Osteoblast (primary cell): ENCODE measurements at regions not wholly inside any gene's neighbourhood (a gene's known extent, or its start where the extent isn't known, plus 50 kb on each side); places are given as distances from the start of the nearest gene placed in this dataset.

Source experiments
- DNase-seq: peaks from one replicate; pipeline ENCODE4 v3.0.0; 2011; ENCODE audit warnings: low spot score, mixed read lengths; ENCODE audit not compliant: insufficient read length; ENCODE audit errors: missing footprints
- H2AFZ ChIP-seq: 2 replicates; pipeline ENCODE4 v1.6.0; 2011; ENCODE audit warnings: mild to moderate bottlenecking, low read length
- H3K27ac ChIP-seq: 2 replicates; pipeline ENCODE4 v1.5.1; 2011; ENCODE audit warnings: mild to moderate bottlenecking, low read depth, low read length, moderate library complexity
- H3K27me3 ChIP-seq: 2 replicates; pipeline ENCODE4 v1.6.0; 2012; ENCODE audit warnings: mild to moderate bottlenecking, control low read depth, inconsistent platforms, low read length, moderate library complexity; ENCODE audit not compliant: insufficient read depth
- H3K36me3 ChIP-seq: 2 replicates; pipeline ENCODE4 v1.5.1; 2011; ENCODE audit warnings: mild to moderate bottlenecking, low read length, control low read depth, moderate library complexity; ENCODE audit not compliant: insufficient read depth
- H3K4me1 ChIP-seq: 2 replicates; pipeline ENCODE4 v1.5.1; 2011; ENCODE audit warnings: mild to moderate bottlenecking, low read length, control low read depth, moderate library complexity; ENCODE audit not compliant: insufficient read depth
- H3K4me2 ChIP-seq: 2 replicates; pipeline ENCODE4 v1.6.0; 2011; ENCODE audit warnings: mild to moderate bottlenecking, low read length; ENCODE audit not compliant: insufficient read depth
- H3K4me3 ChIP-seq: fragments of 200-600 bp; sonication (generic); 3 replicates; pipeline ENCODE4 v1.5.1; 2012; ENCODE audit warnings: mild to moderate bottlenecking, low read length, inconsistent platforms; ENCODE audit not compliant: insufficient read depth
- H3K79me2 ChIP-seq: 2 replicates; pipeline ENCODE4 v1.6.0; 2012; ENCODE audit warnings: mild to moderate bottlenecking, low read length, control low read depth, inconsistent platforms; ENCODE audit not compliant: insufficient read depth
- H3K9me3 ChIP-seq: 2 replicates; pipeline ENCODE4 v1.5.1; 2011; ENCODE audit warnings: low read depth, low read length, control low read depth
- H4K20me1 ChIP-seq: 2 replicates; pipeline ENCODE4 v1.6.0; 2012; ENCODE audit warnings: mild to moderate bottlenecking, low read length, control low read depth; ENCODE audit not compliant: insufficient read depth
- CTCF ChIP-seq: IDR thresholded peaks from 2 replicates; pipeline ENCODE4 v1.5.1; 2011; ENCODE audit warnings: mild to moderate bottlenecking, low read depth, low read length, moderate library complexity; ENCODE audit errors: extremely low read depth

- no peaks in the 10 kb centered on the region for H3K27me3 ChIP-seq
- no peak overlapping the region for H3K27ac ChIP-seq
- no peak overlapping the region for H3K4me3 ChIP-seq
- no peak for TF ChIP-seq CTCF
- no peaks in the 10 kb centered on the region for H3K79me2 ChIP-seq
- no peak overlapping the region for H3K4me2 ChIP-seq
- no peak overlapping the region for H2AFZ ChIP-seq
- H3K36me3 ChIP-seq: no peaks in the 10 kb centered on the region
- H3K4me1 ChIP-seq: no peaks in the 10 kb centered on the region
- H3K9me3 ChIP-seq: no peaks in the 10 kb centered on the region
- no peaks in the 10 kb centered on the region for H4K20me1 ChIP-seq
- DNase-seq: no peak
These were observed 953.5 kb upstream of the INTU start for GRCh38 chr4:126679303-126679702.

GRCh38 chr4:126682250-126682649 is 950.5 kb upstream of the INTU start:
- Histone ChIP-seq H4K20me1 (no peaks in the 10 kb centered on the region), H3K4me3 (no peak overlapping the region), H3K9me3 (no peaks in the 10 kb centered on the region), H3K36me3 (no peaks in the 10 kb centered on the region), H3K27ac (no peak overlapping the region), H2AFZ (no peak overlapping the region), H3K4me1 (no peaks in the 10 kb centered on the region), H3K4me2 (no peak overlapping the region), H3K27me3 (no peaks in the 10 kb centered on the region), H3K79me2 (no peaks in the 10 kb centered on the region)
- DNase-seq: no peak
- TF ChIP-seq CTCF: no peak

DNA sequence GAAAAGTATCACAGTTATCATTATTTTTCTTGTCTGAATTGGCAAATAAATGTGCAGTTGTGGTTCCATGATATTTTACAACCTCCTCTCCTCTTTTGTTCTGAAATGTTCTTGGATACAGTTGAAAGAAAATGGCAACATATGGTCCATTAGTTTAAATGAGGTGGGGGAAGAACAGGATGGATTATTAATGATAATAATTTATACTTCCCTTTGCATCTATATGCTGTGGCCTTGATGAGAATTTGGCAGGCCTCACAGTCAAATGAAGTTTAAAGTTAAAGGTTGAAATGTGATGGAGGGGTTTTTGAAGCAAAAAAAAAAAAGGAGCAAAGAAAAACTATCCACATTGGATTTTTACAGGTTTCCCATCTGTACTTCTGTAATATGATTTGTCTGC is 946.3 kb upstream of the INTU start:
- Histone ChIP-seq H3K4me2 (no peak overlapping the region), H4K20me1 (no peaks in the 10 kb centered on the region), H3K79me2 (no peaks in the 10 kb centered on the region), H2AFZ (no peak overlapping the region), H3K9me3 (no peaks in the 10 kb centered on the region), H3K36me3 (no peaks in the 10 kb centered on the region), H3K4me1 (no peaks in the 10 kb centered on the region), H3K27me3 (no peaks in the 10 kb centered on the region), H3K27ac (no peak overlapping the region), H3K4me3 (no peak overlapping the region)
- TF ChIP-seq CTCF: no peak
- DNase-seq: no peak

DNA sequence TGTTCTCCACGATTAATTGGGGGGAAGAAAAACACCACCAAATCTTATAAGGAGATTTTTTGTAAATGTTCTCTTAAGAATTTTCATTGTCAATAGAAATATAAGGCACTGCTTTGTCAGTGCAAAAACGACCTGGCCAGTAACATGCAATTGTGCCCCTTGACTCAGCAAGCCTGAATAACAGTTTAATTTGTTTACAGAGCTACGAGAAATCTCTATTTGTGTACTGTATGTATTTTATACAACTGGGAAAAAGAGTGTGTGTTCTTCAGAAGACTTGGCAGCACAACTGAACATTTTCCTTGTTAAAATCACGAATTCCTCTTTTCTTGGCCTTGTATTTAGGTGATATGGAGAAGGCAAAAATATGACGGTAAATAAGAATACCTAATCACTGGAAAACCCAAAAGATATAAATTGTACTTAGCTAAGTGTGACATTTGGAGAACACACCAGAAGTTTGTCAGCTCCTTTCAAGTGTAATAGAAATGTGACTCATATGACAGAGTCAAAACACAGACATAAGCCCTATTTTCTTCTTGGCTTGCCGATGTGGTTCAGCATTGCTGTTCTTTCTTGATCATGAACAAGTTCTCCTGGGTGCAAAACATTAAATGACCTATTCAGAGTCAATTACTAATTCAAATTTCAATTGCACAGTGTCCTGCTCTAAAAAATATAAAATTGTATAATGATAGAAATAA is 945.0 kb upstream of the INTU start:
- H2AFZ ChIP-seq: no peak overlapping the region
- no peaks in the 10 kb centered on the region for H3K4me1 ChIP-seq
- no peak for TF ChIP-seq CTCF
- no peak overlapping the region for H3K4me2 ChIP-seq
- no peaks in the 10 kb centered on the region for H3K9me3 ChIP-seq
- H3K36me3 ChIP-seq: no peaks in the 10 kb centered on the region
- H4K20me1 ChIP-seq: no peaks in the 10 kb centered on the region
- H3K27ac ChIP-seq: no peak overlapping the region
- H3K4me3 ChIP-seq: no peak overlapping the region
- no peaks in the 10 kb centered on the region for H3K27me3 ChIP-seq
- no peaks in the 10 kb centered on the region for H3K79me2 ChIP-seq
- no peak for DNase-seq
